ENCODE measurements at regions not wholly inside any gene's neighbourhood (a gene's known extent, or its start where the extent isn't known, plus 50 kb on each side); places are given as distances from the start of the nearest gene placed in this dataset.

- no peaks in the 10 kb centered on the region for H3K9me3 ChIP-seq (ENCODE audit: control insufficient read depth in 2 of 2, insufficient read depth in 1 of 2, low read depth in 1 of 2, low read length in 1 of 2)
- no peaks in the 10 kb centered on the region for H3K27me3 ChIP-seq (ENCODE audit: control insufficient read depth in 3 of 3, insufficient read depth in 3 of 3, low read length in 3 of 3)
- no peak for FAIRE-seq
- no peaks in the 10 kb centered on the region for H3K36me3 ChIP-seq (ENCODE audit: control insufficient read depth in 3 of 3, insufficient read depth in 2 of 3, low read depth in 1 of 3, low read length in 3 of 3)
- H3K4me1 ChIP-seq (ENCODE audit: control insufficient read depth in 3 of 3, insufficient read depth in 2 of 3, low read depth in 1 of 3, low read length in 2 of 3), result no peaks in the 10 kb centered on the region
- no peak overlapping the region for H3K27ac ChIP-seq (ENCODE audit: low read depth in 1 of 3, low read length in 2 of 3)
- DNase-seq, result no peak
- 78 to 85% (median 80%) methylated on average over 2 of the region's 2 CpGs for WGBS, 3 donors
- H3K4me3 ChIP-seq (ENCODE audit: low read depth in 1 of 3, low read length in 3 of 3), result no peak overlapping the region
Measured at GRCh38 chr3:144259267-144259666, 287.6 kb downstream of the DIPK2A start.

- no peak for DNase-seq
- no peak for FAIRE-seq
Measured at GRCh38 chr3:144263706-144264105, 292.1 kb downstream of the DIPK2A start.

GRCh38 chr3:144264350-144264749 is 292.7 kb downstream of the DIPK2A start:
- DNase-seq (no peak), FAIRE-seq (no peak)
- Histone ChIP-seq H3K4me3 (ENCODE audit: low read depth in 1 of 3, low read length in 3 of 3) (no peak overlapping the region), H3K27ac (ENCODE audit: low read depth in 1 of 3, low read length in 2 of 3) (no peak overlapping the region), H3K36me3 (ENCODE audit: control insufficient read depth in 3 of 3, insufficient read depth in 2 of 3, low read depth in 1 of 3, low read length in 3 of 3) (no peaks in the 10 kb centered on the region), H3K4me1 (ENCODE audit: control insufficient read depth in 3 of 3, insufficient read depth in 2 of 3, low read depth in 1 of 3, low read length in 2 of 3) (no peaks in the 10 kb centered on the region), H3K27me3 (ENCODE audit: control insufficient read depth in 3 of 3, insufficient read depth in 3 of 3, low read length in 3 of 3) (no peaks in the 10 kb centered on the region), H3K9me3 (ENCODE audit: control insufficient read depth in 2 of 2, insufficient read depth in 1 of 2, low read depth in 1 of 2, low read length in 1 of 2) (no peaks in the 10 kb centered on the region)
- 77 to 87% (median 78%) methylated on average over 3 of the region's 3 CpGs for WGBS, 3 donors

More at GRCh38 chr3:144263706-144264105, 292.1 kb downstream of the DIPK2A start:
- H3K27ac ChIP-seq (ENCODE audit: low read depth in 1 of 3, low read length in 2 of 3), result no peak overlapping the region
- no peaks in the 10 kb centered on the region for H3K36me3 ChIP-seq (ENCODE audit: control insufficient read depth in 3 of 3, insufficient read depth in 2 of 3, low read depth in 1 of 3, low read length in 3 of 3)
- no peaks in the 10 kb centered on the region for H3K9me3 ChIP-seq (ENCODE audit: control insufficient read depth in 2 of 2, insufficient read depth in 1 of 2, low read depth in 1 of 2, low read length in 1 of 2)
- no peaks in the 10 kb centered on the region for H3K27me3 ChIP-seq (ENCODE audit: control insufficient read depth in 3 of 3, insufficient read depth in 3 of 3, low read length in 3 of 3)
- H3K4me1 ChIP-seq (ENCODE audit: control insufficient read depth in 3 of 3, insufficient read depth in 2 of 3, low read depth in 1 of 3, low read length in 2 of 3), result no peaks in the 10 kb centered on the region
- no peak overlapping the region for H3K4me3 ChIP-seq (ENCODE audit: low read depth in 1 of 3, low read length in 3 of 3)

- DNase-seq (no peak), FAIRE-seq (no peak)
- 87 to 94% (median 89%) methylated on average over 1 of the region's 1 CpG for WGBS, 3 donors
- Histone ChIP-seq H3K9me3 (ENCODE audit: control insufficient read depth in 2 of 2, insufficient read depth in 1 of 2, low read depth in 1 of 2, low read length in 1 of 2) (no peaks in the 10 kb centered on the region), H3K36me3 (ENCODE audit: control insufficient read depth in 3 of 3, insufficient read depth in 2 of 3, low read depth in 1 of 3, low read length in 3 of 3) (no peaks in the 10 kb centered on the region), H3K4me3 (ENCODE audit: low read depth in 1 of 3, low read length in 3 of 3) (no peak overlapping the region), H3K27ac (ENCODE audit: low read depth in 1 of 3, low read length in 2 of 3) (no peak overlapping the region), H3K4me1 (ENCODE audit: control insufficient read depth in 3 of 3, insufficient read depth in 2 of 3, low read depth in 1 of 3, low read length in 2 of 3) (no peaks in the 10 kb centered on the region), H3K27me3 (ENCODE audit: control insufficient read depth in 3 of 3, insufficient read depth in 3 of 3, low read length in 3 of 3) (no peaks in the 10 kb centered on the region)
Measured at GRCh38 chr3:144264794-144265193, 293.2 kb downstream of the DIPK2A start.

GRCh38 chr3:144265542-144266100 is 294.0 kb downstream of the DIPK2A start:
- Histone ChIP-seq H3K9me3 (ENCODE audit: control insufficient read depth in 2 of 2, insufficient read depth in 1 of 2, low read depth in 1 of 2, low read length in 1 of 2) (no peaks in the 10 kb centered on the region), H3K4me1 (ENCODE audit: control insufficient read depth in 3 of 3, insufficient read depth in 2 of 3, low read depth in 1 of 3, low read length in 2 of 3) (no peaks in the 10 kb centered on the region), H3K4me3 (ENCODE audit: low read depth in 1 of 3, low read length in 3 of 3) (no peak overlapping the region), H3K27me3 (ENCODE audit: control insufficient read depth in 3 of 3, insufficient read depth in 3 of 3, low read length in 3 of 3) (no peaks in the 10 kb centered on the region), H3K36me3 (ENCODE audit: control insufficient read depth in 3 of 3, insufficient read depth in 2 of 3, low read depth in 1 of 3, low read length in 3 of 3) (no peaks in the 10 kb centered on the region), H3K27ac (ENCODE audit: low read depth in 1 of 3, low read length in 2 of 3) (no peak overlapping the region)
- 64 to 77% (median 75%) methylated on average over 3 of the region's 3 CpGs for WGBS, 3 donors
- DNase-seq, result no peak
- no peak for FAIRE-seq

- H3K9me3 ChIP-seq (ENCODE audit: control insufficient read depth in 2 of 2, insufficient read depth in 1 of 2, low read depth in 1 of 2, low read length in 1 of 2), result no peaks in the 10 kb centered on the region
- FAIRE-seq (no peak), DNase-seq (no peak)
- no peaks in the 10 kb centered on the region for H3K27me3 ChIP-seq (ENCODE audit: control insufficient read depth in 3 of 3, insufficient read depth in 3 of 3, low read length in 3 of 3)
- H3K36me3 ChIP-seq (ENCODE audit: control insufficient read depth in 3 of 3, insufficient read depth in 2 of 3, low read depth in 1 of 3, low read length in 3 of 3), result no peaks in the 10 kb centered on the region
- WGBS, 3 donors, result 79 to 92% (median 88%) methylated on average over 3 of the region's 3 CpGs
- H3K27ac ChIP-seq (ENCODE audit: low read depth in 1 of 3, low read length in 2 of 3), result no peak overlapping the region
- no peaks in the 10 kb centered on the region for H3K4me1 ChIP-seq (ENCODE audit: control insufficient read depth in 3 of 3, insufficient read depth in 2 of 3, low read depth in 1 of 3, low read length in 2 of 3)
- H3K4me3 ChIP-seq (ENCODE audit: low read depth in 1 of 3, low read length in 3 of 3), result no peak overlapping the region
Measured at GRCh38 chr3:144270100-144270499, 298.5 kb downstream of the DIPK2A start.

- Histone ChIP-seq H3K9me3 (ENCODE audit: control insufficient read depth in 2 of 2, insufficient read depth in 1 of 2, low read depth in 1 of 2, low read length in 1 of 2) (no peaks in the 10 kb centered on the region), H3K27me3 (ENCODE audit: control insufficient read depth in 3 of 3, insufficient read depth in 3 of 3, low read length in 3 of 3) (no peaks in the 10 kb centered on the region), H3K4me1 (ENCODE audit: control insufficient read depth in 3 of 3, insufficient read depth in 2 of 3, low read depth in 1 of 3, low read length in 2 of 3) (no peaks in the 10 kb centered on the region), H3K36me3 (ENCODE audit: control insufficient read depth in 3 of 3, insufficient read depth in 2 of 3, low read depth in 1 of 3, low read length in 3 of 3) (no peaks in the 10 kb centered on the region), H3K27ac (ENCODE audit: low read depth in 1 of 3, low read length in 2 of 3) (no peak overlapping the region), H3K4me3 (ENCODE audit: low read depth in 1 of 3, low read length in 3 of 3) (no peak overlapping the region)
- no peak for DNase-seq
- FAIRE-seq, result no peak
- 73 to 87% (median 83%) methylated on average over 4 of the region's 4 CpGs for WGBS, 3 donors
Measured at GRCh38 chr3:144272680-144273079, 301.1 kb downstream of the DIPK2A start.

GRCh38 chr3:144273601-144274000 is 302.0 kb downstream of the DIPK2A start:
- FAIRE-seq (no peak), DNase-seq (no peak)
- Histone ChIP-seq H3K36me3 (ENCODE audit: control insufficient read depth in 3 of 3, insufficient read depth in 2 of 3, low read depth in 1 of 3, low read length in 3 of 3) (no peaks in the 10 kb centered on the region), H3K27ac (ENCODE audit: low read depth in 1 of 3, low read length in 2 of 3) (no peak overlapping the region), H3K27me3 (ENCODE audit: control insufficient read depth in 3 of 3, insufficient read depth in 3 of 3, low read length in 3 of 3) (no peaks in the 10 kb centered on the region), H3K4me1 (ENCODE audit: control insufficient read depth in 3 of 3, insufficient read depth in 2 of 3, low read depth in 1 of 3, low read length in 2 of 3) (no peaks in the 10 kb centered on the region), H3K9me3 (ENCODE audit: control insufficient read depth in 2 of 2, insufficient read depth in 1 of 2, low read depth in 1 of 2, low read length in 1 of 2) (no peaks in the 10 kb centered on the region), H3K4me3 (ENCODE audit: low read depth in 1 of 3, low read length in 3 of 3) (no peak overlapping the region)
- 50 to 79% (median 58%) methylated on average over 2 of the region's 2 CpGs for WGBS, 3 donors

GRCh38 chr3:144275005-144275404 is 303.4 kb downstream of the DIPK2A start:
- no peak for DNase-seq
- H3K4me1 ChIP-seq (ENCODE audit: control insufficient read depth in 3 of 3, insufficient read depth in 2 of 3, low read depth in 1 of 3, low read length in 2 of 3), result no peaks in the 10 kb centered on the region
- no peak for FAIRE-seq
- H3K9me3 ChIP-seq (ENCODE audit: control insufficient read depth in 2 of 2, insufficient read depth in 1 of 2, low read depth in 1 of 2, low read length in 1 of 2), result no peaks in the 10 kb centered on the region
- H3K27me3 ChIP-seq (ENCODE audit: control insufficient read depth in 3 of 3, insufficient read depth in 3 of 3, low read length in 3 of 3), result no peaks in the 10 kb centered on the region
- H3K27ac ChIP-seq (ENCODE audit: low read depth in 1 of 3, low read length in 2 of 3), result no peak overlapping the region
- no peaks in the 10 kb centered on the region for H3K36me3 ChIP-seq (ENCODE audit: control insufficient read depth in 3 of 3, insufficient read depth in 2 of 3, low read depth in 1 of 3, low read length in 3 of 3)
- H3K4me3 ChIP-seq (ENCODE audit: low read depth in 1 of 3, low read length in 3 of 3), result no peak overlapping the region

Data from small intestine (tissue), 7 donors.